ENCODE measurements at regions not wholly inside any gene's neighbourhood (a gene's known extent, or its start where the extent isn't known, plus 50 kb on each side); places are given as distances from the start of the nearest gene placed in this dataset.

DNA sequence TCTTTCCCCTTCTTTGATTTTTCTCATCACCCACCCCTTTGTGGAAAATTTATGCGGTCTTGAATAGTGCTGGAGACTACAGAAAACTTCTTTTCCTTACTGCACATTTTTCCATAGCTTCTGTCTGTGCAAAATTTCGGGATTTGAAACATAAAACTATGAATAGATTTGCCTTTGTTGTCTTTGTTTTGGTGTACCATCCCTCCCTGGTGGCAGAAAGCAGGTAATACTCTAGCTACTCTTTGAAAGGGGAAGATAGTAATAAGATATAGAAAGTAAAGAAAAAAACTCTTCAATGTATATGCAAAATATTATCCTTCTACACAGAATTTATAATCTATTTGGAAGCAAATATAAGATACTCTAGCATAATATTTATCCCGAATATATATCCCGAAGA, 79.1 kb upstream of the LMO3 start:
- Histone ChIP-seq H3K9me3 (no peaks in the 10 kb centered on the region), H3K27me3 (ENCODE audit: insufficient read depth in 3 of 3, low read length in 2 of 3) (no peaks in the 10 kb centered on the region), H3K4me1 (no peaks in the 10 kb centered on the region), H3K4me3 (no peak overlapping the region), H3K36me3 (ENCODE audit: insufficient read depth in 1 of 2, low read depth in 1 of 2) (no peaks in the 10 kb centered on the region), H3K27ac (no peak overlapping the region)
- DNase-seq (no peak), ATAC-seq (no peak)
- TF ChIP-seq, protein P1, sequence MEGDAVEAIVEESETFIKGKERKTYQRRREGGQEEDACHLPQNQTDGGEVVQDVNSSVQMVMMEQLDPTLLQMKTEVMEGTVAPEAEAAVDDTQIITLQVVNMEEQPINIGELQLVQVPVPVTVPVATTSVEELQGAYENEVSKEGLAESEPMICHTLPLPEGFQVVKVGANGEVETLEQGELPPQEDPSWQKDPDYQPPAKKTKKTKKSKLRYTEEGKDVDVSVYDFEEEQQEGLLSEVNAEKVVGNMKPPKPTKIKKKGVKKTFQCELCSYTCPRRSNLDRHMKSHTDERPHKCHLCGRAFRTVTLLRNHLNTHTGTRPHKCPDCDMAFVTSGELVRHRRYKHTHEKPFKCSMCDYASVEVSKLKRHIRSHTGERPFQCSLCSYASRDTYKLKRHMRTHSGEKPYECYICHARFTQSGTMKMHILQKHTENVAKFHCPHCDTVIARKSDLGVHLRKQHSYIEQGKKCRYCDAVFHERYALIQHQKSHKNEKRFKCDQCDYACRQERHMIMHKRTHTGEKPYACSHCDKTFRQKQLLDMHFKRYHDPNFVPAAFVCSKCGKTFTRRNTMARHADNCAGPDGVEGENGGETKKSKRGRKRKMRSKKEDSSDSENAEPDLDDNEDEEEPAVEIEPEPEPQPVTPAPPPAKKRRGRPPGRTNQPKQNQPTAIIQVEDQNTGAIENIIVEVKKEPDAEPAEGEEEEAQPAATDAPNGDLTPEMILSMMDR (IDR thresholded peaks at IDR 0.05), result no peak
- intact Hi-C loops (cut with DNase I), result no loop called here
- 73 to 76% (median 76%) methylated on average over 4 of the region's 4 CpGs for WGBS, 3 donors

DNA sequence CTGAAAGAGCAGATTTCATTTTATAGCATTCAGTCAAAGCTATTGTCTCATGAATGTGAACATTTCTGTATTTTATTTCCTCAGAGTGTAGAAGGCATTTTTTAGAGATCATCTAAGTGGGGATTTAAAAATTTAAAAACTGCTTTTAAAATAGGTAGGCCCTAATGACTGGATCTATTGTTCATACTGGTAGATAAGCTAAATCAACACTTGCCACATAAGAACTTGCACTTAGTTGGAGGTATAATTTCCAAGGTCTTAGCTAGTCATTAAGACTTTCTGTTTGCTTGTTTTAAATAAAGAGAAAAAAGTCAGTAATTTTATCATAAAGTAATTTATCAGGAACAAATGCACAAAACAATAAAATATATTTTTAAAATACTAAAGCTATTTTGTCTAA, 75.2 kb upstream of the LMO3 start:
- ATAC-seq (no peak), DNase-seq (no peak)
- H3K27ac ChIP-seq, result no peak overlapping the region
- no peak overlapping the region for H3K4me3 ChIP-seq
- no peaks in the 10 kb centered on the region for H3K9me3 ChIP-seq
- no peaks in the 10 kb centered on the region for H3K4me1 ChIP-seq
- TF ChIP-seq, protein P1 (IDR thresholded peaks at IDR 0.05), result no peak
- H3K36me3 ChIP-seq (ENCODE audit: insufficient read depth in 1 of 2, low read depth in 1 of 2), result no peaks in the 10 kb centered on the region
- H3K27me3 ChIP-seq (ENCODE audit: insufficient read depth in 3 of 3, low read length in 2 of 3), result no peaks in the 10 kb centered on the region
- intact Hi-C loops (cut with DNase I), result no loop called here

DNA sequence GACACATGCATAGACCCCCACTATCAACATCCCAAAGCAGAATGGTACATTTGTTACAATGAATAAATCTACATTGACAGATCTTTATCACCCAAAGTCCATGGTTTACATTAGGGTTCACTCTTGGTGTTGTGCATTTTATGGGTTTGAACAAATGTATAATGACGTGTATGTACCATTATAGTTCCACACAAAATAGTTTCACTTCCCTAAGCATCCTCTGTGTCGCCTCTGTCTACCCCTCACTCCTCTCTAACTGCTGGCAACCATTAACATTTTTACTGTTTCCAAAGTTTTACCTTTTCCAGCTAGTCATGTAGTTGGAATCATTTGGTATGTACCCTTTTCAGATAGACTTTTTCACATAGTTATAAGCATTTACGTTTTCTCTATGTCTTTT, 69.5 kb upstream of the LMO3 start:
- Histone ChIP-seq H3K27ac (no peak overlapping the region), H3K36me3 (ENCODE audit: insufficient read depth in 1 of 2, low read depth in 1 of 2) (no peaks in the 10 kb centered on the region), H3K4me3 (no peak overlapping the region), H3K4me1 (no peaks in the 10 kb centered on the region), H3K27me3 (ENCODE audit: insufficient read depth in 3 of 3, low read length in 2 of 3) (no peaks in the 10 kb centered on the region), H3K9me3 (no peaks in the 10 kb centered on the region)
- no peak for ATAC-seq
- 44 to 51% (median 49%) methylated on average over 3 of the region's 3 CpGs for WGBS, 3 donors
- intact Hi-C loops (cut with DNase I), result no loop called here
- no peak for DNase-seq
- TF ChIP-seq, protein P1 (IDR thresholded peaks at IDR 0.05), result no peak

DNA sequence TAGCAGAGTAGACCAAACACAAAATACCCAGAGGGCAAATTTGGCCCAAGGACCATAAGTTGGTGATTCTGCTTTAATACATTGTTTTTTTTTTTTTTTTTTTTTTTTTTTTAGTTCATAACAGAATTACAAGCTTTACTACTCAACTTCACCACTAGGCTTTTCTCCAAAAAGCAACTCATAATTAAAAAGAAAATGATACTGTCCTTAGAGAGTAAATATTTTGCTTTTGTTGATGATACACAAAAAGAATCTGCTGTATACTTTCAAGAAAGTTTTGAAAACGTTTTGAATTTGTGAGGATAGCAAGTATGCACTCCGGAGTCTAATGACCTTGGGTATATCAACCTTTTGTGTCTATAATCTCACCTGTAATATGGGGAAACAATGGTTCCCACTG, 68.9 kb upstream of the LMO3 start:
- 52 to 64% (median 63%) methylated on average over 2 of the region's 2 CpGs for WGBS, 3 donors
- H3K27ac ChIP-seq, result no peak overlapping the region
- DNase-seq (no peak), ATAC-seq (no peak)
- no peaks in the 10 kb centered on the region for H3K4me1 ChIP-seq
- H3K4me3 ChIP-seq, result no peak overlapping the region
- intact Hi-C loops (cut with DNase I), result no loop called here
- no peaks in the 10 kb centered on the region for H3K36me3 ChIP-seq (ENCODE audit: insufficient read depth in 1 of 2, low read depth in 1 of 2)
- TF ChIP-seq, protein P1 (IDR thresholded peaks at IDR 0.05), result no peak
- H3K9me3 ChIP-seq, result no peaks in the 10 kb centered on the region
- H3K27me3 ChIP-seq (ENCODE audit: insufficient read depth in 3 of 3, low read length in 2 of 3), result no peaks in the 10 kb centered on the region

DNA sequence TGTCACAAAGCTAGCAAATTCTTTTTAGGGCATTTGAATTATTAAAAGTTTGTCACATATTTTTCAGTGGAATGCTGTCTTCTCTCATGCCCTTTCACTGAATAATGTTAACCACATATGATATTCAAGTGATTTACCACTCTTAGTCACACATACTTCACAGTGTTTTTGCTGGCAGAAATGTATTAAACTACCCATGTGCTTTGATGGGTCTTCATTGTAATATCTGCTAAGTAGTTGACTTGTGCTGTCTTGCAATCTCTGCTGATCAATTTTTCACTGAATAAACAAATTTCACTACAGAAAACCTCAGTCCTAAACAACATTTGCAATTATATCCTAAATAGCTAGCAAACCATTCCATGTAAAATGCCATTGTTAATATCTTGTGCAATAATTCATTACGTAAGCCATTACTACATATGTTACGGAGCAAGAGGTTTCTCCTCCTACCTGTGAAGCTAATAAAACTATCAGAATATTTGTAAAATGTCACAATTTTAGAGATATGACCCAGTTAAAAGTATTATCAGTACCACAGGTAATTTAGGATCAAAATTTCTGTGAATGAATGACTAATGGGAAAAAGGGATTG, 64.6 kb upstream of the LMO3 start:
- no peaks in the 10 kb centered on the region for H3K27me3 ChIP-seq (ENCODE audit: insufficient read depth in 3 of 3, low read length in 2 of 3)
- 83 to 89% (median 89%) methylated on average over 2 of the region's 2 CpGs for WGBS, 3 donors
- H3K36me3 ChIP-seq (ENCODE audit: insufficient read depth in 1 of 2, low read depth in 1 of 2), result no peaks in the 10 kb centered on the region
- no peak overlapping the region for H3K4me3 ChIP-seq
- H3K4me1 ChIP-seq, result no peaks in the 10 kb centered on the region
- no peak for DNase-seq
- no peak overlapping the region for H3K27ac ChIP-seq
- ATAC-seq, result no peak
- H3K9me3 ChIP-seq, result no peaks in the 10 kb centered on the region
- TF ChIP-seq, protein P1 (IDR thresholded peaks at IDR 0.05), result no peak
- intact Hi-C loops (cut with DNase I), result no loop called here

Measured in psoas muscle (tissue), 7 donors.